ENCODE measurements at regions not wholly inside any gene's neighbourhood (a gene's known extent, or its start where the extent isn't known, plus 50 kb on each side); places are given as distances from the start of the nearest gene placed in this dataset.
A peak's percentile ranks its signal among the peaks of the same experiment; 100 is the strongest.

DNA sequence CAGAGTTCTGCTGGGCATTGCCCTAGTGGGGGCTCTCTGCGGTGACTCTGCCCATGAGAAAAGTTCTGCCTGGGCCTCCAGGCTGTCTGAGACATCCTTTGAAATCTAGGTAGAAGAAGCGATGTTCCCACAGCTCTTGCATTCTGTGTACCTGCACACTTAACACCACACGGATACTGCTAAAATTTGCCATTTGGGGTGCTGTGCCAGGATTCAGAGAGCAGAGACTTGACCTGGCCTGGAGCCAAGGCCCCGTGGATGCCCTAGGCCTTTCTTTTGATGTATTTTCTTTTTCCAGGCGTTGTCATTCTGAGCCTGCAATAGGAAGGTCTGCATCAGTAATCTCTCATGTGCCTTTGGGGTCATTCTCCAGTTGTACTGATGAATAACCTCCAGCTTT lies 89.3 kb upstream of the IL12B start:
- intact Hi-C loops (cut with DNase I): no loop called here
- DNase-seq: no peak

DNA sequence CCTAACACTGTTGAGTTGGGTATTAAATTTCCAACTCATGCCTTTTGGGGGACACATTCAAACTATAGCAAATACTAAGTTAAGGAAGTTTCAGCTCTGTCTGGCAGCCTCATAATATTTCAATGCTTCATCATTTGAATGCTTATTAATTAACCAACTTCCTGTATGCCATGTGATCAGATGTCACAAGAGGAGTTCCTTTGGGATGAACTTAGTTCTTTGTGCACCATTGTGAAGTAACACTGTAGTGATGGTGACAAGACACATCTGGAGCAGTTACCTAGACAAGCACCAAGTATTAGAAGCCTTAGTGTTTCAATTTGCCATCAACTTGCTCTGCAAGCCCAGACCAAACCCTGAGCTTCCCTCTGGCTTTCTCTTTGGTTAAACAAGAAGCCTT lies 90.7 kb upstream of the IL12B start:
- no peak for DNase-seq
- intact Hi-C loops (cut with DNase I): no loop called here

DNA sequence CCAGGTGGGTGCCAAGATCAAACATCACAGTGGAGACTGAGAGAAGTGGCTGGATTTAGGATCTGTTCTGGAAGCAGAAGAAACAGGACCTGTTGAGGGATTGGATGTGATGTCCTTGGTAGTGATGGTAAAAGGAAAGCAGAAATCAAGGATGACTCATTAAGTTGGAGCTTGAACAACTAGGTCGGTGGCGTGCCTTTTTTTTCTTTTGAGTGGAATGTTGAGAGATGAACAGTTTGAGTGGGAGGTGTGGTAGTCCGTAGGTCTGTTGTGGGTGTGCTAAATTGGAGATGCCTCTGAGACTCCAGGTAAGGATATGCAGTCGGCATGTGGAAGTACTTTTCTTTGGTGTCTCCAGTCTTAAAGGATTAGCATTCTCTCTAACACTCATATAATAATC lies 92.1 kb upstream of the IL12B start:
- DNase-seq: peak in 25 of 42 donors; percentile 7 to 75 (median 39)
- intact Hi-C loops (cut with DNase I): no loop called here

DNA sequence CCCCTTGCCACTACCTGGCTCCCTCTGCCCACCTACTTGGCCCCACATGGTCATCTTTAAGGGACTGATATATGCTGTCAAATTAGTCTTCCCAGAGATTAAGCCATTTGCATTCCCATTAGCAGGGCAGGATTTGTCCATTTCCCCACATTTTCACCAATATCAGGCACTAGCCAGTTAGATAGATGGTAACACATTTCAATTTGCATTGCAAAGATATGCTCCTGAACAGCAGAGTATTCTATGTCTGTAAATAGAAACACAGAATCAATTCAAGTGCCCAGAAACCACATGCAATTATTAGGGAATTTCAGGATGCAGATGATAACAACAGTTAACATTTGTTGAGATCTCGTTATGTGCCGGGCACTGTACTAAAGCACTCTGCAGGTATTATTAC lies 92.6 kb upstream of the IL12B start:
- intact Hi-C loops (cut with DNase I): no loop called here
- no peak for DNase-seq

DNA sequence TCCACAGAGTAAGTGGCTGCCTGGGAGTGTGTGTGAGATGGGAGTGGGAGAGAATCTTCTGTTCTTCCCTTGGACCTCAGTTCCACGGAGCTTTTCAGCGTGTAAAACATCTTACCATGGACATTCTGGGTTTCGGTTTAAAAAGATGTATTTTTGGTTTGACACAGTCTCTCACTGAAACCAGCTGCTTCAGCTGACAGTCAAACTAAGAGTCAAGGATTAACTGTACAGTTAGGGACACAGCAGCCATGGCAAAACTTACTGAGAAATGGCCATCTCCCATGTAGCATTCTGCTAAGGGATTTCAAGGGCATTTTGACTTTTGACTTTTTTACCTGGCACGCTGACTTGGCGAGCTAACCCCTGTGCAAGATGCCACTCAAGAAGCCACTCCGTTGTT lies 93.8 kb upstream of the IL12B start:
- intact Hi-C loops (cut with DNase I): no loop called here
- DNase-seq: no peak

DNA sequence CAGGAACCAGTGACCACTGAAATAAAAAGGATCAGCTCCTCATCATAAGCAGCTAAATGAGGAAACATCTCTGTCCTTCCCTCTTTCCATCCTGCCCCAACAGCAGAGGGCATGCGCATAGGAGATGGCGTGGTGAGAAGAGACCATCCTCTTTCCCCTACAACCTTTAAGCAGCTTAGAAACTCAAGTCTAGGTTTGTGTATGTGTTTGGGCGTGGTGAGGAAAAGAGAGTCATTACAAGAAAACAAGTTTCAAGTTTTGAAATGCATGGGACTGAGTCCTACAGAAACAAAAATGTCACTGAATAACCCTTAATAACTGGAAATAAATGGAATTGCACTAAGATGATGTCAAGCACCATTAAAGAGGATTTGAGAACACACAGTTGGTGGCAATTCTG lies 96.4 kb upstream of the IL12B start:
- DNase-seq: no peak
- intact Hi-C loops (cut with DNase I): no loop called here

DNA sequence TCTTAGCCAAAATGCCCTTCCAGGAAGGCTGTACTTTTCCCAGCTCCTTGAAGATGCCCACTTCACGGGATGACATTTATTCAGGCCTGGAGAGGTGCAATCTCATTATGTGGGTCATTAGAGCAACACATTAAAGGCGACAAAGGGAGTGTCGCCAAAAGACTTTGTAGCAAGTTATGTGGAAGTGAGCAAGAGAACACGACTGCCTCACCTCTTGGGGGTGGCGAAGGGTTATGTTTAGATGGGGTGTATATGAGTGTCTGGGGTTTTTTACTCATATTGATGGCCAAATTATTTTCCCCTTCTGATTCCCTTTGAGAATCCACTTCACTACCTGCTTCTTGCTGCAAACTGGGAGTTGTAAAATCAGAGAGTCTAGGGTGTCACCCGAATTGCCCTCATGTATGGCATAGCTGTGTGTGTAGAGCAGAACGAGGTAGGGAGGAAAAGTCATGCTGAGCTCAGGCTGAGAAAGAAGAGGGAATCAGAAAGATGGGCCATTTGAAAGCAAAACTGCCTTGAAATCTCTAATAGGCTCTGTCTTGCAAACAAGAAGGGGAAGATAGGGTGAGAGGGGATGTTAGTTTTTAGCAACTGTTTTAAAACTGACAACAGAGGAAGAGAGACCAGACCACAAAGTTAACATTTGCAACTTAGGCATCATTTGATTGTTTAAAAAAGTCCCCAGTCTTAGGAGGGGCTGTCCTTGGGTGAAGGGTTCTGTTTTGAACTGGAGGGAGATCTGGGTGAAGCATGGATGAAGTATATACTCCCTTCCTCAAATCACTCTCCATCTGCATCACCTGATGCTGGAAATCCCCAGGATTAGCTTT lies 97.1 kb upstream of the IL12B start:
- intact Hi-C loops (cut with DNase I): no loop called here
- no peak for DNase-seq

DNA sequence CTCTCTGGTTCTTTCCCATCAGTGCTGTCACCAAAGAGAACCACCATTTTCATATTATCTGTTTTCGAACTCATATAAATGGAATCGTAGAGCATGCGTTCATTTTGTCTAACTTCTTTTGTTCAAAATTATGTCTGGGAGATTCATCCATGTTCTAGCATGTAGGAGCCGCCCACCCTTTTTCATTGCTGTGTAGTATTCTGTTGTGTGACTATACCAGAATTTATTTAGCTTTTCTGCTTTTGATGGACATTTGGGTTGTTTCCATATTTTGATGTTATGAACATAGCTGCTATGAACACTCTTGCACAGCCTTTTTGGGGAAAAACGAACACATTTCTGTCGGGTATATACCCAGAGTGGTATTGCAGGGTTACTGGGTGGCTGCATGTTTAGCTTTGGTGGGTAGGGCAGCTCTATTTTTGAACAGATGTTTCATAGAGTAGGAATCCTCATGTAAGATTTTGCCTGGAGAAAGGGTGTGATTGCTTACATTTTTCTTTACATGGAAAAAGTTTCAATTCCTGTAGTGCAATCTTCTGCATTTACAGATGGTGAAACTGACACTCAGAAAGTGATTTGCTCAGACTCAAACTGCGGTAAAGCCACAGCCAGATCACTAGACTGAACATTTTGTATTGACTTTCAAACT lies 100.2 kb upstream of the IL12B start:
- intact Hi-C loops (cut with DNase I): no loop called here

DNA sequence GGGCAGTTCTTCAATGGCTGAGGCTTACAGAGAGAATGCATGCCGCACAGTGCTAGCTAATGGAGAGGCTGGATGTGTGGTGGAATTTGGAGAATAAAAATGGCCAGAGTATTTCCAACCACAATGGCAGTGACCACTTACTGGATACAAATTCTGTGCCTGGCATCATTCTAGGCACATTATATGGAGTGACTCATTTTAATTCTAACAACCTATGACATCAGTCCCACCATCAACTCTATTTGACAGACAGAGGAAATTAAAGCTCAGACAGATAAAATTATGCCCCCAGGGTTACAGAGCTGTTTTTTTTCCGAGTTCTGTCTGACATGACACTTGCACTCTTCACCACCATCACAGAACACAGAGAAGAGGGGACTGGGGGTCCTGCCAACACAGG lies 105.6 kb upstream of the IL12B start:
- intact Hi-C loops (cut with DNase I): no loop called here

More for the DNA sequence above, 100.2 kb upstream of the IL12B start:
- no peak for DNase-seq

DNA sequence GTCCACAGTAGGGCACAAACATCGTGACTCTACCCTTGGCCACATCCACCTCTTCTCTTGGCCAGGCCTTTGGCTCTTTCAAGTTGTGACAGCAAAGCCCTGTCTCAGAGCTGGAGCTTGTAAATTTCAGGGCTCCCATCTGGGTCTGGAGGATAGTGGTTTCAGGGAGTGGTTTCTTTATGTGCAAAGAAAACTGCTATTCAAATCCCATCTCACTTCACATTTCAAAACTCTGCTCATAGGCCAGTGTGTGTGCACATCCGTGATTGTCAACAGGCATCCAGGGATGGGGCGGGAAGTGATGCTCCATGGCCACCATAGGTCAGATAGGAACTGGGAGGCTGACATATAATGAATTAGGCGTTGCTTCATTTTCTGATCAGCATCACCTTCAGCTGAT lies 107.8 kb upstream of the IL12B start:
- no peak for DNase-seq
- intact Hi-C loops (cut with DNase I): no loop called here

More for the DNA sequence above, 105.6 kb upstream of the IL12B start:
- DNase-seq: no peak

DNA sequence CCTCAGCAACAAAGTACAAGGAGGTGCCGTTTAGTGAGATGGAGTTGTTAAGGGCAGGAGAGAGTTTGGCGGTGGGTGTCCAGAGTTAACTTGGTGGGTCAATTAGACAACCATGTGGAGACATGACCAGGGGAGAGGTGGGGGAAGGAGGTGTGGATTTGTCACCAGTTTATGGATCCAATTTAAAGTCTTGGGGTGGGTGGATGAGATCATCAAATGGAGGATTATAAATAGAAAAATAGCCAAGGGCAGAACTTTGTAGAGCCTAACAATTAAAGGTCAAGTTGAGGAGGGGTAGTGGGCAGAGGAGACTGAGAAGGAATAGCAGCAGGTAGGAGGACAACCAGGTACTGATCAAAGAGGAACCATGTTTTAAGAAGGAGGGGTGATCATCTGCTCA lies 108.7 kb upstream of the IL12B start:
- no peak for DNase-seq
- intact Hi-C loops (cut with DNase I): no loop called here

DNA sequence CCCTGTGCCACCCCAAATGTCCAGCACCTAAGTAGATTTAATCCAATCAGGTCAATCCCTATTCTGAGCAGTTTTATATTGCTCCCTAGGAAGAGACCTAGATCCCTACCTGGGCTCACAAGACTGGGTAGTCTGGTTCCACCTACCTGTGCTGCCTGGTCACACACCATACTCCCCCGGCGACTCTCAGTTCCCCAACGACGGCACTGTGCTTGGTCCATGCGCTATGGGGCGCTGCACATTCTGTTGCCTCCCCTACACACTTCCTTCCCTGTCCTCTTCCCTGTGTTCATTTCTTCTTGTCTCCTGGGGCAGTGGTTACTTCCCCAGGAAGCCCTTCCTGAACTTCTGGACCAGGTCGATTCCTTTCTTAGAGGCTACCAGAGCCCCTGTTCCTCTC lies 109.9 kb upstream of the IL12B start:
- DNase-seq: no peak
- intact Hi-C loops (cut with DNase I): loop anchor here (10.0 kb wide), 1 partner anchor 475 kb away; the partner anchor contains the start of gene ADRA1B

DNA sequence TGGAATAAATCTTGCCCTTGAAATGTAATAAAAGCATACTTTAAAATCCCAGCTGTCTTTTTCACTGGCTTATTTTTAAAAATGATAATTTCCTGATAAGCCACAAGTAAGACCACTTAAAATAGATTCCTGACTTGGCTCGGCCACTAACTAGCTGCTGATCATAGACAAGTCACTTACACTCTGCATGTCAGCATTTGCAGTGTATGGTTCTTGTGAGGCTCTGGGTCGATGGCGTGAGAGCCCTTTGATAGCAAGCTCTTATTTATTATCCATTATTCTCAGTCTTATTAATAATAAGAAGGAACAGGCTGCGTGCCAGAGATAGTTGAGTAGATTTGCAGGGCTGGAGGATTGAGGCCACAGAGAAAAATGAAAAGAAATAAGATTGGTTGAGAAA lies 110.7 kb upstream of the IL12B start:
- intact Hi-C loops (cut with DNase I): loop anchor here (10.0 kb wide), 1 partner anchor 474 kb away; the partner anchor contains the start of gene ADRA1B
- DNase-seq: no peak

DNA sequence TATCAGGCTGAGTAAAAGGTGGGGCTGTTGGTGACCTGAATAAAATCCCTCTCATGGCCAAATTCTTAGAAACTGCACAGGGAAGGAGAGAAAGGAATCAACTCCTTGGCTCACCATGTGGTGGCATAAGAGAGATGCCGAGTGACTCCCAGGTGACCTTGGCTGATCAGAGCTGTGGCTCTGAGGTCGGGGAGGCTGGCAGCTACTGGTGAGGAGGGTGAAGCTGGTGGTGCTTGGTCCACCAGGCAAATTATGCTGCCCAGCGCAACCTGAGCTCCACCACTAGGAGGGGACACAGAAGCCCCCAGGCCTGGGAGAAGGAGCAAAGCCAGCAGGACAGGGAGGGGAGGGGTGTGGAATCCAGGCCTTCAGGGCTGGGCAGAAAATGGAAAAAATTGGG lies 111.2 kb upstream of the IL12B start:
- intact Hi-C loops (cut with DNase I): loop anchor here (10.0 kb wide), 1 partner anchor 473 kb away; the partner anchor contains the start of gene ADRA1B
- peak in 6 of 42 donors; percentile 8 to 42 (median 20) for DNase-seq

DNA sequence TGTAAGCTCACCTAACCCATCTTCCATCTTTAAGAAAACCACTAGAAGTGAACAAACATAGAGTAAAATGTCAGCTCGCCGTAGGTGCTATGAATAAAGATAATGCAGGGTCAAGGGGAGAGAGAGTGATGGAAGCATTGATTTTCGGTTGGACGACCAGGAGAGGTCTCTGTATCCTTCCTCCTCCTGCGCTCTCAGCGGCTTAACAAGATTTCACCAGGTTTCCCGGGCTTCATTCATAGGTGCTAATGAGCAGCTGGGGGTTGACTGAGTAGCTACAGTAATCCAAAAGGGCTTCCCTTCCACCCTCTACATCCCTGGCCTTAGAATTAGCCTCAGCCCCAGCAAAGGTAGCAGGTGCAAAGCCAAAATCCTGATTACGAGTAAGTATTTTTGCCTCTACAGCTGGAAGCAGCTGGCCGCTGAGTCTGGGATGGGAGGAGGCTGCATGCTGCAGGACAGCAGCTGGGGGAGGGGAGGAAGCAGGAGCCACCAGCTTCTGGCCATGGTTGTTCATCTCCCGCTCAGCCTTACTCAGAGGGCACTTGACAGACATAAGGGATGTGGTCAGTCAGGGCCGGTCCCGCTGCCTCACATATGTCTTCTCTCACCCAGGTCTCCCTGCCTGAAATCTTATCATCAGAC lies 112.0 kb upstream of the IL12B start:
- DNase-seq: no peak
- intact Hi-C loops (cut with DNase I): loop anchor here (10.0 kb wide), 1 partner anchor 472 kb away; the partner anchor contains the start of gene ADRA1B

DNA sequence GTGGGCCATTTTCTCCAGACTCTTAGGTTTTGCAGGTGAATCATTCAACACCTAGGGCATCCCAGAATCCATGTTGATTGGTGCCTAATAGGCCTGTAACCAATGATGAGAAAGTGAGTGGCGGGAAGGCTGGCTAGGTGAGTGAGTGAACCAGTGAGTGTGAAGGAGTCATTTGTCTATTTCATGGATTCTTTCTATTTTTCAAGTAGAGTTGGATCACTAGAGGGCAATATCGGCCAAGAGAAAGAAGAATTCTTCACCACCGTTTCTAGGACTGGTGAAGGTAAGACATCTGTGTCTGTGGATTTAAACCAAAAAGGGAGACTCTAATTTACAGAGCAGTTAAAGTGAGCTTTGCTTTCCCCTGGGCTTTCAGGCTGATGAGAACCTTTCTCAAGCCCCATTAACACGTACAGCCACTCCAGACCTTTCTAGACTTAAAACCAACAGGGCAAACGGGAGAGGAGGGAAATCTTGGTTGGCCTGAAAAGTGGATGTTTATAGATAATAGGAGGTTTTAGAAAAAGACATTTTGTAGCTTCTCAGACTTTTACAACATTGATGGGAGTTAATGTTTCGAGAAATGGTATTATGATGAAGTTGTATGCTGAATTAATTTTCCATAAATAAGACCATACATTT lies 114.3 kb upstream of the IL12B start:
- intact Hi-C loops (cut with DNase I): loop anchor here (5.0 to 10.0 kb wide), 2 partner anchors 470 to 538 kb away; partner anchors contain the start of gene ADRA1B
- DNase-seq: peak in 8 of 42 donors; percentile 19 to 54 (median 34)

DNA sequence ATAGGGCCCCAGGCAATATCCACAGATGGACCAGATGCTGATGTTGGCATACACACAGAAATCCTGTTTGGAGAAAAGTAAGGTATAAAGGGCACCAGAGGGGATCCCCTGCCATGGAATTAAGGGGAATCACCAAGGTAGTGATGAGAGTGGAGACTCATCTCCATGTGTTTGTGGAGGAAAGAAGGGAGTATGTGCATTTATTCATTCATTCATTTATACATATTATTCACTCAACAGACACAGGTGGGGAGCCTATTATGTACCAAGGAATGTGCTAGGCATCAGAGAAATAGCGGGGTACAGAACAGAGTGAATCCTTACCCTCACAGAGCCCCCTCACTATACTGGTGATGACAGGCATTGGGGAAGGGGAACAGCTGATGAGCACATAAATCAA lies 116.8 kb upstream of the IL12B start:
- DNase-seq: no peak
- intact Hi-C loops (cut with DNase I): loop anchor here (5.0 to 10.0 kb wide), 2 partner anchors 468 to 535 kb away; partner anchors contain the start of gene ADRA1B

DNA sequence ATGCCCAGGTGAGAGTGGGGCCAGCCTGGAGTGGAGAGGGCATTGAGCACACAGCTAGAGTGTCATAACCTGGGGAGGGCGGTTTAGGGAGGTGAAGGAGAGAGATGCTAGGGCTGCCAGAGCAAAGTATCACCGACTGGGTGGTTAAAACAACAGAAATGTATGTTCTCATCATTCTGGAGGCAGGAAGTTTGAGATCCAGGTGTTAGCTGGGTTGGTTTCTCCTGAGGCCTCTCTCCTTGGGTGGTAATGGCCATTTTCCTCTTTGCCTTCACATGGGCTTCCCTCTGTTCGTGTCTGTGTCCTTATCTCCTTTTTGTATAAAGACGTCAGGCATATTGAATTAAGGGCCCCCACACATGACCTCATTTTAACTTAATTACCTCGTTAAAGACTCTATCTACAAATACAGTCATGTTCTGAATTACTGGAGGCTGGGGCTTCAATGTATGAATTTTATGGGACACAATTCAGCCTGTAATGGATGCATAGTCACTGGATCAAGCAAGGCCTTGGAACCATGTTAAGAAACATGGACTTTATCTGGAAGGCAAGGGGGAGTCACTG lies 118.6 kb upstream of the IL12B start:
- no peak for DNase-seq
- intact Hi-C loops (cut with DNase I): loop anchor here (5.0 to 10.0 kb wide), 2 partner anchors 466 to 533 kb away; partner anchors contain the start of gene ADRA1B

DNA sequence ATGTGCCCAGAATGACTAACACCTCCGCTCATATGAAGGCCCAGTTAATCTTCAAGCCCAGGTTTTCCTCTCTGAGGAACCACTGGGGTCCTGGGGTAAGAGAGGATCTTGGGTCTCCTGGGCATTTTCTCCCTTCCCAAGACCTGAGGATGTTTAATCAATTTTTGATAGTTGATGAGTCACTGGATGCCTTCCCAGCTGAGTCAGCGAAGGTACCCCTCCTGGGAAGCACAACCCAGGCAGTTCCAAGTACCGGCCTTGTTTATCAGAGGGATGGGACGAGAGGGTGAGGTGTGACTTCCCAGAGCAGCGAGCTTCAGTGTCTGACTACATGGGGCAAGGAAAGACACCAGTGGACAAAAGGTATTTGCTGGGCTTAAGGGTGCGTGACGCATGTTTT lies 119.6 kb upstream of the IL12B start:
- intact Hi-C loops (cut with DNase I): loop anchor here (5.0 to 10.0 kb wide), 2 partner anchors 465 to 532 kb away; partner anchors contain the start of gene ADRA1B
- no peak for DNase-seq
